Stomach (tissue), 8 donors: ENCODE measurements at regions not wholly inside any gene's neighbourhood (a gene's known extent, or its start where the extent isn't known, plus 50 kb on each side); places are given as distances from the start of the nearest gene placed in this dataset.

Experiments used
- DNase-seq, 2 donors: peaks; one replicate each; pipeline versions ENCODE4 v3.0.0 to v3.0.0-alpha.2; 2013 to 2019
- H3K27ac ChIP-seq, 5 donors: fragments of 200-600 bp in 4 of 5; sonication (generic) in 4 of 5; one replicate each; pipeline ENCODE4 v1.5.1; 2013 to 2019; ENCODE audit warnings: mild to moderate bottlenecking in 1 of 5, moderate library complexity in 1 of 5
- H3K27me3 ChIP-seq, 3 donors: fragments of 200-600 bp; sonication (generic); one replicate each; pipeline ENCODE4 v1.5.1; 2017 to 2019; ENCODE audit warnings: mixed run types in 1 of 3
- H3K36me3 ChIP-seq, 4 donors: fragments of 200-600 bp; sonication (generic); 1 replicate in 3 of 4; 2 replicates in 1 of 4; pipeline ENCODE4 v1.5.1; 2016 to 2019
- H3K4me1 ChIP-seq, 4 donors: fragments of 200-600 bp; sonication (generic); one replicate each; pipeline ENCODE4 v1.5.1; 2016 to 2019
- H3K4me3 ChIP-seq, 4 donors: fragments of 200-600 bp; sonication (generic) in 3 of 4; one replicate each; pipeline ENCODE4 v1.5.1; 2016 to 2019; ENCODE audit warnings: mild to moderate bottlenecking in 1 of 4
- H3K9me3 ChIP-seq, 4 donors: fragments of 200-600 bp; sonication (generic); one replicate each; pipeline ENCODE4 v1.5.1; 2016 to 2019
- EP300 ChIP-seq: sonication (generic); formaldehyde crosslinking; IDR thresholded peaks from one replicate; pipeline ENCODE4 v1.6.1; 2017; ENCODE audit warnings: antibody characterized with exemption
- POLR2A ChIP-seq, 4 donors: fragments of 450-650 bp; IDR thresholded peaks; one replicate each; pipeline ENCODE4 v1.6.1; 2016; ENCODE audit warnings: antibody characterized with exemption in 4 of 4, control low read depth in 2 of 4, mild to moderate bottlenecking in 1 of 4, moderate library complexity in 1 of 4
- POLR2AphosphoS5 ChIP-seq, 3 donors: sonication (generic); formaldehyde crosslinking; IDR thresholded peaks; one replicate each; pipeline ENCODE4 v1.6.1; 2016; ENCODE audit warnings: antibody characterized with exemption in 3 of 3
- WGBS, 5 donors: extraction: QIAGEN DNeasy Blood & Tissue Kit in 3 of 5; methylation state at CpG; one replicate each; pipeline versions ENCODE4 v1.1.5 to v1.1.7; 2013 to 2018; 5-methylcytosine and 5-hydroxymethylcytosine counted together
- intact Hi-C: fragments of 100-400 bp; cut with DNase I; formaldehyde crosslinking; loops from one replicate; pipeline ENCODE4 v1.15.1; 2023; ENCODE audit warnings: low total_unique reads
- TF ChIP-seq, protein P1 (sequence below), 7 experiments: fragments of 450-650 bp in 4 of 7; fragments of 200-600 bp in 3 of 7; sonication (generic) in 3 of 7; IDR thresholded peaks; one replicate each; pipeline ENCODE4 v1.5.1; 2016 to 2019; ENCODE audit warnings: antibody characterized with exemption in 7 of 7, control low read depth in 2 of 7, mild to moderate bottlenecking in 1 of 7
- donor health status: healthy with polysubstance abuse.
- donor health status: Bipolar disorder and iron deficiency.
- donor health status: healthy.

- intact Hi-C loops, result no loop called here
- Histone ChIP-seq H3K9me3 (no peaks in the 10 kb centered on the region), H3K27ac (no peak overlapping the region), H3K27me3 (no peaks in the 10 kb centered on the region), H3K4me3 (no peak overlapping the region), H3K36me3 (no peaks in the 10 kb centered on the region), H3K4me1 (no peaks in the 10 kb centered on the region)
- TF ChIP-seq EP300 (no peak), POLR2AphosphoS5 (IDR thresholded peaks at IDR 0.05) (no peak), POLR2A (IDR thresholded peaks at IDR 0.05) (no peak)
- TF ChIP-seq, protein P1, sequence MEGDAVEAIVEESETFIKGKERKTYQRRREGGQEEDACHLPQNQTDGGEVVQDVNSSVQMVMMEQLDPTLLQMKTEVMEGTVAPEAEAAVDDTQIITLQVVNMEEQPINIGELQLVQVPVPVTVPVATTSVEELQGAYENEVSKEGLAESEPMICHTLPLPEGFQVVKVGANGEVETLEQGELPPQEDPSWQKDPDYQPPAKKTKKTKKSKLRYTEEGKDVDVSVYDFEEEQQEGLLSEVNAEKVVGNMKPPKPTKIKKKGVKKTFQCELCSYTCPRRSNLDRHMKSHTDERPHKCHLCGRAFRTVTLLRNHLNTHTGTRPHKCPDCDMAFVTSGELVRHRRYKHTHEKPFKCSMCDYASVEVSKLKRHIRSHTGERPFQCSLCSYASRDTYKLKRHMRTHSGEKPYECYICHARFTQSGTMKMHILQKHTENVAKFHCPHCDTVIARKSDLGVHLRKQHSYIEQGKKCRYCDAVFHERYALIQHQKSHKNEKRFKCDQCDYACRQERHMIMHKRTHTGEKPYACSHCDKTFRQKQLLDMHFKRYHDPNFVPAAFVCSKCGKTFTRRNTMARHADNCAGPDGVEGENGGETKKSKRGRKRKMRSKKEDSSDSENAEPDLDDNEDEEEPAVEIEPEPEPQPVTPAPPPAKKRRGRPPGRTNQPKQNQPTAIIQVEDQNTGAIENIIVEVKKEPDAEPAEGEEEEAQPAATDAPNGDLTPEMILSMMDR (IDR thresholded peaks at IDR 0.05), result no peak
- DNase-seq, result no peak
- 14 to 63% (median 59%) methylated on average over 1 of the region's 1 CpG for WGBS, 5 donors
Observed at GRCh38 chr6:153594871-153595270, 444.2 kb upstream of the OPRM1 start.

- Histone ChIP-seq H3K4me3 (no peak overlapping the region), H3K27ac (no peak overlapping the region), H3K27me3 (no peaks in the 10 kb centered on the region), H3K4me1 (no peaks in the 10 kb centered on the region), H3K36me3 (no peaks in the 10 kb centered on the region), H3K9me3 (no peaks in the 10 kb centered on the region)
- intact Hi-C loops, result no loop called here
- DNase-seq, result no peak
- TF ChIP-seq, protein P1 (IDR thresholded peaks at IDR 0.05), result no peak
- no peak for TF ChIP-seq POLR2A (IDR thresholded peaks at IDR 0.05)
- TF ChIP-seq EP300, result no peak
- TF ChIP-seq POLR2AphosphoS5 (IDR thresholded peaks at IDR 0.05), result no peak
Observed at GRCh38 chr6:153591159-153591558, 447.9 kb upstream of the OPRM1 start.

- Histone ChIP-seq H3K27ac (no peak overlapping the region), H3K27me3 (no peaks in the 10 kb centered on the region), H3K9me3 (no peaks in the 10 kb centered on the region), H3K4me3 (no peak overlapping the region), H3K4me1 (no peaks in the 10 kb centered on the region), H3K36me3 (no peaks in the 10 kb centered on the region)
- no peak for DNase-seq
- intact Hi-C loops, result no loop called here
- TF ChIP-seq POLR2A (IDR thresholded peaks at IDR 0.05) (no peak), POLR2AphosphoS5 (IDR thresholded peaks at IDR 0.05) (no peak), EP300 (no peak)
- TF ChIP-seq, protein P1 (IDR thresholded peaks at IDR 0.05), result no peak
Observed at GRCh38 chr6:153590411-153590810, 448.6 kb upstream of the OPRM1 start.

DNA sequence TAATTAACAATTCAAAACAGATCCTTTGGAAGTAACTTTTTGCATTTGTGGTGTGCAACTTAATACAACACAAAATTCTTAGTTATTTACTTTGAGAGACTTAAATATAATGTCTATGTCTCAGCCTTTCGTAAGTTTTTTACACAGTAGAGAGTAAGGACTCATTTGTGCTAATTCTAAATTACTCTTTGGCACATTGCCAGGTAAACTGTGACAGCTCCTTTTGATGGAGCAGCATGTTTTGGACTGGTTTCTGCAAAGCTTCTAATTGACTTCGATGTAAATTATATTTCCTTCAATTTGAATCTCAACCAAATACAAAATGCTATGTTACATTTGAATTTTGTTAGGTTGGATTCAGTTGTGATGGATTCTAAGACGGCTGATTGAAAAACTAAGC is 450.7 kb upstream of the OPRM1 start:
- DNase-seq, result no peak
- 62 to 79% (median 75%) methylated on average over 3 of the region's 3 CpGs for WGBS, 5 donors
- no peak overlapping the region for H3K4me3 ChIP-seq
- H3K27me3 ChIP-seq, result no peaks in the 10 kb centered on the region
- no peak overlapping the region for H3K27ac ChIP-seq
- TF ChIP-seq EP300, result no peak
- TF ChIP-seq POLR2A (IDR thresholded peaks at IDR 0.05), result no peak
- TF ChIP-seq, protein P1 (IDR thresholded peaks at IDR 0.05), result no peak
- TF ChIP-seq POLR2AphosphoS5 (IDR thresholded peaks at IDR 0.05), result no peak
- no peaks in the 10 kb centered on the region for H3K9me3 ChIP-seq
- intact Hi-C loops, result no loop called here
- no peaks in the 10 kb centered on the region for H3K4me1 ChIP-seq
- no peaks in the 10 kb centered on the region for H3K36me3 ChIP-seq
